Esophagus squamous epithelium (tissue), 5 donors: ENCODE measurements at regions not wholly inside any gene's neighbourhood (a gene's known extent, or its start where the extent isn't known, plus 50 kb on each side); places are given as distances from the start of the nearest gene placed in this dataset.

Source experiments
- DNase-seq: peaks from one replicate; lab custom pipeline; 2025; lab: John Stamatoyannopoulos, UW
- H3K27ac ChIP-seq, 4 donors: fragments of 200-600 bp; sonication (generic); one replicate each; pipeline ENCODE4 v1.5.1; 2016 to 2019; ENCODE audit warnings: mild to moderate bottlenecking in 1 of 4
- H3K27me3 ChIP-seq, 4 donors: fragments of 200-600 bp; sonication (generic); 1 replicate in 3 of 4; 2 replicates in 1 of 4; pipeline versions ENCODE4 v1.5.1 to v1.6.0; 2017 to 2021; ENCODE audit warnings: antibody characterized with exemption in 1 of 4
- H3K36me3 ChIP-seq, 3 donors: fragments of 200-600 bp; sonication (generic); one replicate each; pipeline ENCODE4 v1.5.1; 2016 to 2019
- H3K4me1 ChIP-seq, 3 donors: fragments of 200-600 bp; sonication (generic); one replicate each; pipeline ENCODE4 v1.5.1; 2017 to 2019
- H3K4me3 ChIP-seq, 4 donors: fragments of 200-600 bp; sonication (generic); 1 replicate in 3 of 4; 2 replicates in 1 of 4; pipeline ENCODE4 v1.5.1; 2016 to 2019; ENCODE audit warnings: mild to moderate bottlenecking in 2 of 4, moderate library complexity in 1 of 4
- H3K9me3 ChIP-seq, 3 donors: fragments of 200-600 bp; sonication (generic); one replicate each; pipeline ENCODE4 v1.5.1; 2016 to 2019
- CTCF ChIP-seq, 6 experiments: fragments of 450-650 bp in 4 of 6; fragments of 200-600 bp in 2 of 6; sonication (generic) in 2 of 6; IDR thresholded peaks; one replicate each; pipeline ENCODE4 v1.5.1; 2016 to 2019; ENCODE audit warnings: antibody characterized with exemption in 6 of 6, mild to moderate bottlenecking in 4 of 6, moderate library complexity in 4 of 6
- POLR2A ChIP-seq, 4 donors: fragments of 450-650 bp; IDR thresholded peaks; one replicate each; pipeline ENCODE4 v1.6.1; 2017; ENCODE audit warnings: antibody characterized with exemption in 4 of 4, mild to moderate bottlenecking in 4 of 4, moderate library complexity in 3 of 4
- WGBS, 2 donors: methylation state at CpG; one replicate each; pipeline ENCODE4 v1.1.5; 2018; 5-methylcytosine and 5-hydroxymethylcytosine counted together
- intact Hi-C: fragments of 100-400 bp; cut with DNase I; formaldehyde crosslinking; loops from one replicate; pipeline ENCODE4 v1.15.0; 2022
- donor health status: DM: yes; HTN: yes; CAD: no.

- TF ChIP-seq POLR2A (IDR thresholded peaks at IDR 0.05) (no peak), CTCF (IDR thresholded peaks at IDR 0.05) (no peak)
- Histone ChIP-seq H3K36me3 (no peaks in the 10 kb centered on the region), H3K4me3 (peak overlapping the region in 3 of 4 donors; percentile 32 to 65 (median 43)), H3K27me3 (peaks cover 0 to 77% (median 0%) of the 10 kb centered on the region in 4 donors), H3K27ac (no peak overlapping the region), H3K4me1 (peaks cover 4 to 13% (median 13%) of the 10 kb centered on the region in 3 donors), H3K9me3 (no peaks in the 10 kb centered on the region)
- intact Hi-C loops, result no loop called here
- DNase-seq, result no peak
- 40 to 57% methylated on average over 11 to 12 of the region's 13 CpGs for WGBS, 2 donors
Observed at GRCh38 chr16:50467559-50467942, 80.6 kb upstream of the NKD1 start.

- Histone ChIP-seq H3K9me3 (no peaks in the 10 kb centered on the region), H3K4me3 (no peak overlapping the region), H3K27ac (no peak overlapping the region), H3K36me3 (no peaks in the 10 kb centered on the region), H3K4me1 (peaks cover 4 to 13% (median 13%) of the 10 kb centered on the region in 3 donors), H3K27me3 (peaks cover 0 to 90% (median 0%) of the 10 kb centered on the region in 4 donors)
- no peak for DNase-seq
- WGBS, 2 donors, result 100% methylated on average over 1 of the region's 2 CpGs; no CpG with 5 or more reads in 1 of the 2 donors
- no peak for TF ChIP-seq CTCF (IDR thresholded peaks at IDR 0.05)
- no peak for TF ChIP-seq POLR2A (IDR thresholded peaks at IDR 0.05)
- intact Hi-C loops, result no loop called here
Observed at GRCh38 chr16:50466170-50466569, 82.0 kb upstream of the NKD1 start.

GRCh38 chr16:50464325-50465290 is 83.6 kb upstream of the NKD1 start:
- 89 to 92% methylated on average over 9 to 14 of the region's 16 CpGs for WGBS, 2 donors
- Histone ChIP-seq H3K27ac (no peak overlapping the region), H3K4me1 (peaks cover 4 to 13% (median 13%) of the 10 kb centered on the region in 3 donors), H3K4me3 (no peak overlapping the region), H3K27me3 (peaks cover 0 to 99% (median 0%) of the 10 kb centered on the region in 4 donors), H3K36me3 (no peaks in the 10 kb centered on the region), H3K9me3 (no peaks in the 10 kb centered on the region)
- no peak for DNase-seq
- no peak for TF ChIP-seq CTCF (IDR thresholded peaks at IDR 0.05)
- no peak for TF ChIP-seq POLR2A (IDR thresholded peaks at IDR 0.05)
- intact Hi-C loops, result no loop called here

GRCh38 chr16:50463581-50464324 is 84.4 kb upstream of the NKD1 start:
- 65 to 67% methylated on average over 3 of the region's 3 CpGs for WGBS, 2 donors
- peaks cover 4 to 13% (median 13%) of the 10 kb centered on the region in 3 donors for H3K4me1 ChIP-seq
- no peak overlapping the region for H3K4me3 ChIP-seq
- no peak overlapping the region for H3K27ac ChIP-seq
- H3K9me3 ChIP-seq, result no peaks in the 10 kb centered on the region
- peaks cover 0 to 99% (median 0%) of the 10 kb centered on the region in 4 donors for H3K27me3 ChIP-seq
- no peaks in the 10 kb centered on the region for H3K36me3 ChIP-seq
- TF ChIP-seq POLR2A (IDR thresholded peaks at IDR 0.05), result no peak
- intact Hi-C loops, result no loop called here
- no peak for DNase-seq

- no peak for TF ChIP-seq POLR2A (IDR thresholded peaks at IDR 0.05)
- no peak for TF ChIP-seq CTCF (IDR thresholded peaks at IDR 0.05)
- no peaks in the 10 kb centered on the region for H3K36me3 ChIP-seq
- H3K4me1 ChIP-seq, result peaks cover 0 to 6% (median 5%) of the 10 kb centered on the region in 3 donors
- H3K9me3 ChIP-seq, result no peaks in the 10 kb centered on the region
- WGBS, 2 donors, result 61 to 71% methylated on average over 7 to 8 of the region's 12 CpGs
- peaks cover 0 to 93% (median 0%) of the 10 kb centered on the region in 4 donors for H3K27me3 ChIP-seq
- intact Hi-C loops, result no loop called here
- DNase-seq, result no peak
- H3K4me3 ChIP-seq, result no peak overlapping the region
- H3K27ac ChIP-seq, result no peak overlapping the region
Observed at GRCh38 chr16:50462793-50463507, 85.2 kb upstream of the NKD1 start.
